ENCODE measurements at regions not wholly inside any gene's neighbourhood (a gene's known extent, or its start where the extent isn't known, plus 50 kb on each side); places are given as distances from the start of the nearest gene placed in this dataset.

DNA sequence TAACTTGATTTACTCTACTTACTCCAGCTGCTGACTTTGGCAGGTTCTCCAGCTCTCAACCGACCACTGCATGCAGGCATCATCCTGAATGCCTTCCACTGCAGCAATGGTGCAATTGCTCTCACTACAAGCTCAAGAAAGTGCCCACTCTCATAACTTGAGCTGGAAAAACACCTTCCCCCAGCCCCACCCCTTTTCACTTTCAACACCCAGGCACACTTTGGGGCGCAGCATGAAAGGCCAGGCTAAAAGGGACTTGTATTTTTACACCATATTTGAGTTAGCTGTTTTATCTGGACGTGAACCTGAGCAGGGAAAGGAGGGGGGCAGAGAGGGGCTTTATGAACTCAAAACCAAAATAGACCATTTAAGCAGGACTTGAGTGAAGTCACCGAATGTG is 274.5 kb downstream of the RAB28 start:
- WGBS (ENCODE audit: insufficient coverage) = 94% methylated on average over 3 of the region's 4 CpGs
- TF ChIP-seq, protein P1, sequence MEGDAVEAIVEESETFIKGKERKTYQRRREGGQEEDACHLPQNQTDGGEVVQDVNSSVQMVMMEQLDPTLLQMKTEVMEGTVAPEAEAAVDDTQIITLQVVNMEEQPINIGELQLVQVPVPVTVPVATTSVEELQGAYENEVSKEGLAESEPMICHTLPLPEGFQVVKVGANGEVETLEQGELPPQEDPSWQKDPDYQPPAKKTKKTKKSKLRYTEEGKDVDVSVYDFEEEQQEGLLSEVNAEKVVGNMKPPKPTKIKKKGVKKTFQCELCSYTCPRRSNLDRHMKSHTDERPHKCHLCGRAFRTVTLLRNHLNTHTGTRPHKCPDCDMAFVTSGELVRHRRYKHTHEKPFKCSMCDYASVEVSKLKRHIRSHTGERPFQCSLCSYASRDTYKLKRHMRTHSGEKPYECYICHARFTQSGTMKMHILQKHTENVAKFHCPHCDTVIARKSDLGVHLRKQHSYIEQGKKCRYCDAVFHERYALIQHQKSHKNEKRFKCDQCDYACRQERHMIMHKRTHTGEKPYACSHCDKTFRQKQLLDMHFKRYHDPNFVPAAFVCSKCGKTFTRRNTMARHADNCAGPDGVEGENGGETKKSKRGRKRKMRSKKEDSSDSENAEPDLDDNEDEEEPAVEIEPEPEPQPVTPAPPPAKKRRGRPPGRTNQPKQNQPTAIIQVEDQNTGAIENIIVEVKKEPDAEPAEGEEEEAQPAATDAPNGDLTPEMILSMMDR (IDR thresholded peaks at IDR 0.05) = no peak
- no peak for TF ChIP-seq EZH2 (IDR thresholded peaks at IDR 0.05; ENCODE audit: borderline replicate concordance, insufficient read depth, low read depth, low read length, poor library complexity, severe bottlenecking)
- intact Hi-C loops (cut with micrococcal nuclease) = no loop called here

DNA sequence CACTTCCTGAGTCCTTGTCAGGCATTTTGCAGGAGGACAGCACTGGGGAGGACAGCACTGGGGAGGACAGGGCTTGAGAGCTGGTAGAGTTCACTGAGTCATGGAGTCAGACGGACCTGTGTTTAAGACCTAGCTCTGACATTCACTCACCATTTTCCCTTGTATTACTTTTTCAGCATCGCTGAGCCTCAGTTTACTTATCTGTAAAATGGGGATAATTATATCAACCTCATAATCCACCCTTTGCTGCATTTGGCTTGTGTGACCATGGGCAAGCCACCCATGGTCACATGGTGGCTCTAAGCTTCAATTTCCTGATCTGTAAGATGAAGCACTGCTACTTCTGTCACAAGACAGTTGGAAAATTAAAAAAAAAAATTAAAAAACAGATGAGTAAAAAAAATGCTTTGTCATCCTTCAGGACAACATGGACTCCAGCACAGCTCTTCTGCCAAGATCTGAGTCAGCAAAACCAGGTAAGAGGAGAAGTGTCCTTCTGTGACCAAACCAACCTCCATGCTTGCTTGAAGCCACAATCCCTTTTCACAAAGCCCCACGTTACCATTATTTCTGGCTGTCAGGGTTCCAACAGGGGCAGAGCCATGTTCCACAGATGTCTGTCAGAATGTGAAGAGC is 275.5 kb downstream of the RAB28 start:
- Histone ChIP-seq H3K4me2 (replicated peaks; ENCODE audit: low read depth, low read length, poor library complexity, severe bottlenecking) (no peak overlapping the region), H2AFZ (ENCODE audit: insufficient read depth, low read depth, low read length, poor library complexity, severe bottlenecking) (no peak overlapping the region), H3K4me3 (ENCODE audit: control extremely low read depth in 1 of 5, extremely low read depth in 1 of 5, insufficient read depth in 1 of 5, low read depth in 2 of 5, low read length in 4 of 5) (no peak overlapping the region), H3K27me3 (replicated peaks in 1 of 4; ENCODE audit: control extremely low read depth in 1 of 4, control insufficient read depth in 3 of 4, insufficient read depth in 4 of 4, low read length in 3 of 4) (no peaks in the 10 kb centered on the region), H3K79me2 (ENCODE audit: control insufficient read depth, insufficient read depth, low read length) (no peaks in the 10 kb centered on the region), H3K4me1 (ENCODE audit: control insufficient read depth in 2 of 2, insufficient read depth in 2 of 2, low read length in 2 of 2) (no peaks in the 10 kb centered on the region), H3K36me3 (replicated peaks in 1 of 2; ENCODE audit: control extremely low read depth in 1 of 2, control insufficient read depth in 1 of 2, extremely low read depth in 1 of 2, insufficient read depth in 2 of 2, low read length in 1 of 2) (no peaks in the 10 kb centered on the region), H3K9ac (ENCODE audit: low read length) (no peak overlapping the region), H4K20me1 (ENCODE audit: control insufficient read depth, insufficient read depth, low read length, poor library complexity, severe bottlenecking) (no peaks in the 10 kb centered on the region), H3K9me3 (ENCODE audit: control extremely low read depth in 1 of 3, control insufficient read depth in 2 of 3, insufficient read depth in 1 of 3, low read length in 2 of 3) (no peaks in the 10 kb centered on the region), H3K27ac (ENCODE audit: low read length in 2 of 2) (no peak overlapping the region)
- Mint-ChIP-seq H3K4me3 (no peak overlapping the region), H3K27ac (no peak overlapping the region), H3K4me1 (no peaks in the 10 kb centered on the region), H3K27me3 (no peaks in the 10 kb centered on the region), H3K9me3 (ENCODE audit: insufficient read depth) (no peaks in the 10 kb centered on the region)
- WGBS (ENCODE audit: insufficient coverage) = no CpG with 5 or more reads among the region's 3 CpGs
- POLR2A ChIA-PET = no interaction called here
- TF ChIP-seq, protein P1 (IDR thresholded peaks at IDR 0.05) = no peak
- no peak for TF ChIP-seq EZH2 (IDR thresholded peaks at IDR 0.05; ENCODE audit: borderline replicate concordance, insufficient read depth, low read depth, low read length, poor library complexity, severe bottlenecking)
- ATAC-seq (ENCODE audit: low read depth) (no peak), DNase-seq (no peak)
- intact Hi-C loops (cut with micrococcal nuclease) = no loop called here
- CTCF ChIA-PET = no interaction called here

More for the DNA sequence above, 274.5 kb downstream of the RAB28 start:
- Mint-ChIP-seq H3K4me1 (no peaks in the 10 kb centered on the region), H3K4me3 (no peak overlapping the region), H3K27me3 (no peaks in the 10 kb centered on the region), H3K27ac (no peak overlapping the region), H3K9me3 (ENCODE audit: insufficient read depth) (no peaks in the 10 kb centered on the region)
- Histone ChIP-seq H3K36me3 (replicated peaks in 1 of 2; ENCODE audit: control extremely low read depth in 1 of 2, control insufficient read depth in 1 of 2, extremely low read depth in 1 of 2, insufficient read depth in 2 of 2, low read length in 1 of 2) (no peaks in the 10 kb centered on the region), H4K20me1 (ENCODE audit: control insufficient read depth, insufficient read depth, low read length, poor library complexity, severe bottlenecking) (no peaks in the 10 kb centered on the region), H3K27ac (ENCODE audit: low read length in 2 of 2) (no peak overlapping the region), H3K4me2 (replicated peaks; ENCODE audit: low read depth, low read length, poor library complexity, severe bottlenecking) (no peak overlapping the region), H2AFZ (ENCODE audit: insufficient read depth, low read depth, low read length, poor library complexity, severe bottlenecking) (no peak overlapping the region), H3K27me3 (replicated peaks in 1 of 4; ENCODE audit: control extremely low read depth in 1 of 4, control insufficient read depth in 3 of 4, insufficient read depth in 4 of 4, low read length in 3 of 4) (no peaks in the 10 kb centered on the region), H3K79me2 (ENCODE audit: control insufficient read depth, insufficient read depth, low read length) (no peaks in the 10 kb centered on the region), H3K9me3 (ENCODE audit: control extremely low read depth in 1 of 3, control insufficient read depth in 2 of 3, insufficient read depth in 1 of 3, low read length in 2 of 3) (no peaks in the 10 kb centered on the region), H3K9ac (ENCODE audit: low read length) (no peak overlapping the region), H3K4me1 (ENCODE audit: control insufficient read depth in 2 of 2, insufficient read depth in 2 of 2, low read length in 2 of 2) (no peaks in the 10 kb centered on the region), H3K4me3 (ENCODE audit: control extremely low read depth in 1 of 5, extremely low read depth in 1 of 5, insufficient read depth in 1 of 5, low read depth in 2 of 5, low read length in 4 of 5) (no peak overlapping the region)
- DNase-seq = no peak
- POLR2A ChIA-PET = no interaction called here
- CTCF ChIA-PET = no interaction called here
- ATAC-seq (ENCODE audit: low read depth) = no peak

Measured in B cell (primary cell).